IPS-20b (cell line): ENCODE measurements at regions not wholly inside any gene's neighbourhood (a gene's known extent, or its start where the extent isn't known, plus 50 kb on each side); places are given as distances from the start of the nearest gene placed in this dataset.

Source experiments
- H3K27ac ChIP-seq: one replicate; pipeline ENCODE4 v1.5.1; 2013; ENCODE audit warnings: low read length
- H3K27me3 ChIP-seq: 2 replicates; pipeline ENCODE4 v1.6.1; 2013; ENCODE audit warnings: mild to moderate bottlenecking, low read length, inconsistent platforms; ENCODE audit not compliant: insufficient read depth
- H3K36me3 ChIP-seq: 2 replicates; pipeline ENCODE4 v1.6.1; 2013; ENCODE audit warnings: low read depth, mild to moderate bottlenecking, inconsistent platforms, low read length, moderate library complexity; ENCODE audit not compliant: insufficient read depth
- H3K4me1 ChIP-seq: 2 replicates; pipeline ENCODE4 v1.6.1; 2013; ENCODE audit warnings: mild to moderate bottlenecking, control low read depth, inconsistent platforms, low read length, moderate library complexity; ENCODE audit not compliant: insufficient read depth
- H3K4me3 ChIP-seq: 2 replicates; pipeline ENCODE4 v1.5.1; 2013; ENCODE audit warnings: mild to moderate bottlenecking, low read length, inconsistent platforms
- H3K9ac ChIP-seq: 2 replicates; pipeline ENCODE4 v1.6.1; 2013; ENCODE audit warnings: low read depth, mild to moderate bottlenecking, inconsistent platforms, low read length, moderate library complexity
- H3K9me3 ChIP-seq: 2 replicates; pipeline ENCODE4 v1.6.1; 2013; ENCODE audit warnings: mild to moderate bottlenecking, low read depth, low read length, inconsistent platforms; ENCODE audit not compliant: insufficient read depth

GRCh38 chr1:219039017-219039681 is 134.5 kb upstream of the LYPLAL1 start:
- H3K27ac ChIP-seq = no peak overlapping the region
- H3K4me1 ChIP-seq = no peaks in the 10 kb centered on the region; the same call in 1 of the 2 replicates
- H3K9ac ChIP-seq = no peak overlapping the region
- H3K27me3 ChIP-seq = no peaks in the 10 kb centered on the region
- H3K36me3 ChIP-seq = no peaks in the 10 kb centered on the region
- peaks cover 11% of the 10 kb centered on the region for H3K9me3 ChIP-seq
- H3K4me3 ChIP-seq = no peak overlapping the region

GRCh38 chr1:219039682-219040154 is 134.0 kb upstream of the LYPLAL1 start:
- Histone ChIP-seq H3K9me3 (peaks cover 11% of the 10 kb centered on the region), H3K27me3 (no peaks in the 10 kb centered on the region), H3K27ac (no peak overlapping the region), H3K4me3 (no peak overlapping the region), H3K9ac (no peak overlapping the region), H3K4me1 (no peaks in the 10 kb centered on the region; the same call in 1 of the 2 replicates), H3K36me3 (no peaks in the 10 kb centered on the region)

GRCh38 chr1:219040291-219040690 is 133.4 kb upstream of the LYPLAL1 start:
- no peaks in the 10 kb centered on the region; the same call in 1 of the 2 replicates for H3K4me1 ChIP-seq
- no peaks in the 10 kb centered on the region for H3K27me3 ChIP-seq
- no peak overlapping the region for H3K27ac ChIP-seq
- H3K9ac ChIP-seq = no peak overlapping the region
- H3K4me3 ChIP-seq = no peak overlapping the region
- H3K9me3 ChIP-seq = peaks cover 11% of the 10 kb centered on the region
- H3K36me3 ChIP-seq = no peaks in the 10 kb centered on the region

GRCh38 chr1:219041141-219041540 is 132.5 kb upstream of the LYPLAL1 start:
- Histone ChIP-seq H3K9me3 (peaks cover 11% of the 10 kb centered on the region), H3K9ac (no peak overlapping the region), H3K4me1 (no peaks in the 10 kb centered on the region; the same call in 1 of the 2 replicates), H3K36me3 (no peaks in the 10 kb centered on the region), H3K4me3 (no peak overlapping the region), H3K27ac (no peak overlapping the region), H3K27me3 (no peaks in the 10 kb centered on the region)

GRCh38 chr1:219041818-219042217 is 131.9 kb upstream of the LYPLAL1 start:
- no peaks in the 10 kb centered on the region; the same call in 1 of the 2 replicates for H3K4me1 ChIP-seq
- H3K4me3 ChIP-seq = no peak overlapping the region
- H3K27me3 ChIP-seq = no peaks in the 10 kb centered on the region
- no peaks in the 10 kb centered on the region for H3K36me3 ChIP-seq
- H3K27ac ChIP-seq = no peak overlapping the region
- peaks cover 11% of the 10 kb centered on the region for H3K9me3 ChIP-seq
- no peak overlapping the region for H3K9ac ChIP-seq

GRCh38 chr1:219042769-219043168 is 130.9 kb upstream of the LYPLAL1 start:
- H3K27me3 ChIP-seq = no peaks in the 10 kb centered on the region
- H3K36me3 ChIP-seq = no peaks in the 10 kb centered on the region
- no peak overlapping the region for H3K9ac ChIP-seq
- no peak overlapping the region for H3K4me3 ChIP-seq
- no peaks in the 10 kb centered on the region for H3K4me1 ChIP-seq
- H3K27ac ChIP-seq = no peak overlapping the region
- peaks cover 11% of the 10 kb centered on the region for H3K9me3 ChIP-seq

- Histone ChIP-seq H3K27ac (no peak overlapping the region), H3K36me3 (no peaks in the 10 kb centered on the region), H3K9ac (no peak overlapping the region), H3K4me3 (no peak overlapping the region), H3K4me1 (no peaks in the 10 kb centered on the region), H3K27me3 (no peaks in the 10 kb centered on the region), H3K9me3 (peaks cover 11% of the 10 kb centered on the region)
These were observed 128.4 kb upstream of the LYPLAL1 start for GRCh38 chr1:219045246-219045645.

GRCh38 chr1:219049501-219049900 is 124.2 kb upstream of the LYPLAL1 start:
- no peaks in the 10 kb centered on the region for H3K4me1 ChIP-seq
- H3K27me3 ChIP-seq = no peaks in the 10 kb centered on the region
- H3K4me3 ChIP-seq = no peak overlapping the region
- no peaks in the 10 kb centered on the region for H3K9me3 ChIP-seq
- H3K36me3 ChIP-seq = no peaks in the 10 kb centered on the region
- no peak overlapping the region for H3K9ac ChIP-seq
- H3K27ac ChIP-seq = no peak overlapping the region

- Histone ChIP-seq H3K9ac (no peak overlapping the region), H3K36me3 (no peaks in the 10 kb centered on the region), H3K27ac (no peak overlapping the region), H3K9me3 (no peaks in the 10 kb centered on the region), H3K4me3 (no peak overlapping the region), H3K4me1 (no peaks in the 10 kb centered on the region), H3K27me3 (no peaks in the 10 kb centered on the region)
These were observed 123.4 kb upstream of the LYPLAL1 start for GRCh38 chr1:219050086-219050821.

GRCh38 chr1:219050822-219051125 is 122.9 kb upstream of the LYPLAL1 start:
- H3K27ac ChIP-seq = no peak overlapping the region
- H3K27me3 ChIP-seq = no peaks in the 10 kb centered on the region
- no peaks in the 10 kb centered on the region for H3K4me1 ChIP-seq
- no peak overlapping the region for H3K9ac ChIP-seq
- H3K9me3 ChIP-seq = no peaks in the 10 kb centered on the region
- H3K4me3 ChIP-seq = no peak overlapping the region
- no peaks in the 10 kb centered on the region for H3K36me3 ChIP-seq

GRCh38 chr1:219051547-219051946 is 122.1 kb upstream of the LYPLAL1 start:
- Histone ChIP-seq H3K9me3 (no peaks in the 10 kb centered on the region), H3K27ac (no peak overlapping the region), H3K36me3 (no peaks in the 10 kb centered on the region), H3K27me3 (no peaks in the 10 kb centered on the region), H3K4me3 (no peak overlapping the region), H3K4me1 (no peaks in the 10 kb centered on the region), H3K9ac (no peak overlapping the region)
